H9 (cell line): ENCODE measurements at regions not wholly inside any gene's neighbourhood (a gene's known extent, or its start where the extent isn't known, plus 50 kb on each side); places are given as distances from the start of the nearest gene placed in this dataset.

Experiments used
- DNase-seq: peaks from one replicate; pipeline ENCODE4 v3.0.0-alpha.2; 2017
- H2AFZ ChIP-seq: one replicate; pipeline ENCODE4 v1.6.1; 2013; ENCODE audit warnings: mild to moderate bottlenecking, low read length, control low read depth, moderate library complexity
- H2AK5ac ChIP-seq: 2 replicates; pipeline ENCODE4 v1.6.1; 2013; ENCODE audit warnings: low read length, control low read depth, mixed read lengths; ENCODE audit not compliant: insufficient read length
- H2BK120ac ChIP-seq: one replicate; pipeline ENCODE4 v1.6.1; 2013; ENCODE audit warnings: low read depth, mild to moderate bottlenecking, low read length, control low read depth, inconsistent platforms; ENCODE audit not compliant: poor library complexity, severe bottlenecking
- H2BK12ac ChIP-seq: 2 replicates; pipeline ENCODE4 v1.6.1; 2013; ENCODE audit warnings: low read length, control low read depth, mixed read lengths, low read depth; ENCODE audit not compliant: insufficient read length
- H2BK15ac ChIP-seq: 2 replicates; pipeline ENCODE4 v1.6.1; 2013; ENCODE audit warnings: low read depth, low read length, control low read depth
- H2BK20ac ChIP-seq: one replicate; pipeline ENCODE4 v1.6.1; 2013; ENCODE audit warnings: low read depth, mild to moderate bottlenecking, low read length, control low read depth, inconsistent platforms; ENCODE audit not compliant: poor library complexity, severe bottlenecking
- H2BK5ac ChIP-seq: 2 replicates; pipeline ENCODE4 v1.6.1; 2013; ENCODE audit warnings: low read length, control low read depth, mixed read lengths; ENCODE audit not compliant: insufficient read length
- H3K14ac ChIP-seq: 2 replicates; pipeline ENCODE4 v1.6.1; 2013; ENCODE audit warnings: low read length, control low read depth; ENCODE audit not compliant: insufficient read depth
- H3K18ac ChIP-seq: 2 replicates; pipeline ENCODE4 v1.6.1; 2013; ENCODE audit warnings: low read depth, mild to moderate bottlenecking, mixed read lengths, low read length, control low read depth; ENCODE audit not compliant: insufficient read length
- H3K23ac ChIP-seq: 2 replicates; pipeline ENCODE4 v1.6.1; 2013; ENCODE audit warnings: low read length, control low read depth, mixed read lengths, low read depth; ENCODE audit not compliant: insufficient read length
- H3K23me2 ChIP-seq: 2 replicates; pipeline ENCODE4 v1.6.1; 2013; ENCODE audit warnings: low read depth, mild to moderate bottlenecking, mixed read lengths, low read length, control low read depth; ENCODE audit not compliant: insufficient read length, poor library complexity, severe bottlenecking
- H3K27ac ChIP-seq: 2 replicates; pipeline ENCODE4 v1.5.1; 2013; ENCODE audit warnings: low read length, control low read depth, mixed read lengths, low read depth; ENCODE audit not compliant: insufficient read length
- H3K27me3 ChIP-seq: 2 replicates; pipeline ENCODE4 v1.6.1; 2013; ENCODE audit warnings: low read length, control low read depth, inconsistent platforms; ENCODE audit not compliant: insufficient read depth
- H3K4ac ChIP-seq: 2 replicates; pipeline ENCODE4 v1.6.1; 2013; ENCODE audit warnings: low read depth, mild to moderate bottlenecking, control low read depth, inconsistent platforms, low read length, moderate library complexity
- H3K4me1 ChIP-seq: 2 replicates; pipeline ENCODE4 v1.6.1; 2013; ENCODE audit warnings: low read length, control low read depth, inconsistent platforms; ENCODE audit not compliant: insufficient read depth
- H3K4me2 ChIP-seq: 2 replicates; pipeline ENCODE4 v1.6.1; 2013; ENCODE audit warnings: low read length, control low read depth, mixed read lengths; ENCODE audit not compliant: insufficient read length, insufficient read depth
- H3K56ac ChIP-seq: 2 replicates; pipeline ENCODE4 v1.6.1; 2013; ENCODE audit warnings: low read depth, mild to moderate bottlenecking, mixed read lengths, low read length, control low read depth; ENCODE audit not compliant: insufficient read length
- H3K79me1 ChIP-seq: 2 replicates; pipeline ENCODE4 v1.6.1; 2013; ENCODE audit warnings: low read depth, mild to moderate bottlenecking, moderate library complexity, low read length, control low read depth, inconsistent platforms; ENCODE audit not compliant: insufficient read depth, poor library complexity, severe bottlenecking
- H3K79me2 ChIP-seq: 2 replicates; pipeline ENCODE4 v1.6.1; 2013; ENCODE audit warnings: low read length, control low read depth, inconsistent platforms; ENCODE audit not compliant: insufficient read depth
- H3K9ac ChIP-seq: 2 replicates; pipeline ENCODE4 v1.6.1; 2013; ENCODE audit warnings: low read length, control low read depth, mixed read lengths; ENCODE audit not compliant: insufficient read length; ENCODE audit errors: extremely low read depth
- H3K9me3 ChIP-seq: one replicate; pipeline ENCODE4 v1.6.1; 2013; ENCODE audit warnings: low read depth, low read length, inconsistent platforms; ENCODE audit not compliant: control insufficient read depth
- H3T11ph ChIP-seq: one replicate; pipeline ENCODE4 v1.6.1; 2013; ENCODE audit warnings: mild to moderate bottlenecking, low read length, control low read depth, inconsistent platforms
- H4K20me1 ChIP-seq: one replicate; pipeline ENCODE4 v1.6.1; 2013; ENCODE audit not compliant: control insufficient read depth, insufficient read length, insufficient read depth
- H4K5ac ChIP-seq: 2 replicates; pipeline ENCODE4 v1.6.1; 2013; ENCODE audit warnings: low read depth, mild to moderate bottlenecking, mixed read lengths, low read length, control low read depth; ENCODE audit not compliant: insufficient read length
- H4K8ac ChIP-seq: replicated peaks from 2 replicates; pipeline ENCODE4 v1.6.1; 2013; ENCODE audit warnings: low read length, control low read depth, mixed read lengths, low read depth; ENCODE audit not compliant: insufficient read length
- H4K91ac ChIP-seq: 2 replicates; pipeline ENCODE4 v1.6.1; 2013; ENCODE audit warnings: low read depth, mild to moderate bottlenecking, moderate library complexity, mixed read lengths, low read length, control low read depth; ENCODE audit not compliant: insufficient read length
- H3K27ac Mint-ChIP-seq, 3 experiments: 2 replicates in 2 of 3; 3 replicates in 1 of 3; pipeline ENCODE4 v1.8.0; 2020 to 2021; ENCODE audit warnings: mixed read lengths in 3 of 3, mild to moderate bottlenecking in 1 of 3, moderate library complexity in 1 of 3
- H3K27me3 Mint-ChIP-seq: 2 replicates; pipeline ENCODE4 v1.8.0; 2021; ENCODE audit warnings: low read depth, mild to moderate bottlenecking, moderate library complexity, mixed read lengths
- H3K36me3 Mint-ChIP-seq, 3 experiments: 2 replicates in 2 of 3; 3 replicates in 1 of 3; pipeline ENCODE4 v1.8.0; 2020 to 2021; ENCODE audit warnings: low read depth in 3 of 3, mixed read lengths in 3 of 3; ENCODE audit not compliant: insufficient read depth in 1 of 3
- H3K4me1 Mint-ChIP-seq, 2 experiments: 2 replicates each; pipeline ENCODE4 v1.8.0; 2020; ENCODE audit warnings: mixed read lengths in 2 of 2
- H3K4me3 Mint-ChIP-seq, 2 experiments: 2 replicates in 1 of 2; 3 replicates in 1 of 2; pipeline ENCODE4 v1.8.0; 2020 to 2021; ENCODE audit warnings: mild to moderate bottlenecking in 2 of 2, mixed read lengths in 2 of 2, moderate library complexity in 1 of 2
- H3K9me3 Mint-ChIP-seq, 2 experiments: 2 replicates in 1 of 2; 3 replicates in 1 of 2; pipeline ENCODE4 v1.8.0; 2020; ENCODE audit warnings: mild to moderate bottlenecking in 2 of 2, mixed read lengths in 2 of 2, moderate library complexity in 1 of 2
- CTCF ChIP-seq: fragments of 200-600 bp; sonication (generic); conservative IDR thresholded peaks from 3 replicates; pipeline ENCODE4 v1.8.0; 2021; ENCODE audit warnings: antibody characterized with exemption, mild to moderate bottlenecking
- WGBS: extraction: QIAGEN DNeasy Blood & Tissue Kit; methylation state at CpG from one replicate; pipeline ENCODE4 v1.1.7; 2013; ENCODE audit warnings: missing lambda C conversion rate, low lambda C conversion rate, mixed read lengths; ENCODE audit not compliant: insufficient read length; ENCODE audit errors: extremely low coverage; 5-methylcytosine and 5-hydroxymethylcytosine counted together

GRCh38 chr1:164958982-164959768, 397.3 kb downstream of the LMX1A start:
- no peak overlapping the region for H2BK5ac ChIP-seq
- H3K27me3 ChIP-seq = no peaks in the 10 kb centered on the region
- Mint-ChIP-seq H3K9me3 (no peaks in the 10 kb centered on the region), H3K4me1 (no peaks in the 10 kb centered on the region), H3K36me3 (no peaks in the 10 kb centered on the region), H3K27ac (no peak overlapping the region), H3K4me3 (no peak overlapping the region), H3K27me3 (no peaks in the 10 kb centered on the region)
- no peak overlapping the region for H3K4me2 ChIP-seq
- H2BK15ac ChIP-seq = no peak overlapping the region
- H4K8ac ChIP-seq = no peak overlapping the region
- H3K4ac ChIP-seq = no peak overlapping the region
- H3T11ph ChIP-seq = no peak overlapping the region
- H3K79me2 ChIP-seq = no peaks in the 10 kb centered on the region
- H4K20me1 ChIP-seq = no peaks in the 10 kb centered on the region
- H3K4me1 ChIP-seq = no peaks in the 10 kb centered on the region
- no peaks in the 10 kb centered on the region for H3K79me1 ChIP-seq
- H4K91ac ChIP-seq = no peak overlapping the region
- no peak overlapping the region for H3K14ac ChIP-seq
- no peaks in the 10 kb centered on the region for H3K23me2 ChIP-seq
- H3K56ac ChIP-seq = no peak overlapping the region
- no peak for DNase-seq
- WGBS = no CpG with 5 or more reads among the region's 6 CpGs
- no peak overlapping the region for H2BK20ac ChIP-seq
- no peak overlapping the region for H3K23ac ChIP-seq
- no peak overlapping the region for H3K9ac ChIP-seq
- H2AFZ ChIP-seq = no peak overlapping the region
- H2BK120ac ChIP-seq = no peak overlapping the region
- H3K18ac ChIP-seq = no peak overlapping the region
- H3K9me3 ChIP-seq = no peaks in the 10 kb centered on the region
- H2BK12ac ChIP-seq = no peak overlapping the region
- TF ChIP-seq CTCF = no peak
- H4K5ac ChIP-seq = no peak overlapping the region
- no peak overlapping the region for H2AK5ac ChIP-seq
- no peak overlapping the region for H3K27ac ChIP-seq
